ENCODE measurements at regions not wholly inside any gene's neighbourhood (a gene's known extent, or its start where the extent isn't known, plus 50 kb on each side); places are given as distances from the start of the nearest gene placed in this dataset.

- H3K9me2 ChIP-seq (ENCODE audit: insufficient read depth, low read length), result no peaks in the 10 kb centered on the region
- H3K4me3 ChIP-seq (ENCODE audit: low read length), result no peak overlapping the region
- H3K36me3 ChIP-seq (ENCODE audit: insufficient read depth, low read length), result no peaks in the 10 kb centered on the region
- no peaks in the 10 kb centered on the region for H3K9me3 ChIP-seq (ENCODE audit: low read length)
- H3K79me2 ChIP-seq (replicated peaks; ENCODE audit: insufficient read depth, low read length), result no peaks in the 10 kb centered on the region
- TF ChIP-seq SMC3 (conservative IDR thresholded peaks at IDR 0.05; ENCODE audit: poor library complexity) (no peak), EZH2 (IDR thresholded peaks at IDR 0.05; ENCODE audit: borderline replicate concordance, insufficient read depth, low read length, poor library complexity, severe bottlenecking) (no peak), POLR2AphosphoS5 (IDR thresholded peaks at IDR 0.05) (no peak)
- H3K27me3 ChIP-seq (ENCODE audit: insufficient read depth, low read depth, low read length), result no peaks in the 10 kb centered on the region
- no peak overlapping the region for H3K4me2 ChIP-seq (ENCODE audit: low read length)
- H3F3A ChIP-seq (ENCODE audit: insufficient read depth, low read length, poor library complexity, severe bottlenecking), result no peaks in the 10 kb centered on the region
- no peak overlapping the region for H3K27ac ChIP-seq (ENCODE audit: low read length)
- H3K9ac ChIP-seq (ENCODE audit: low read length), result no peak overlapping the region
- no peak overlapping the region for H2AFZ ChIP-seq (ENCODE audit: low read depth, low read length)
- H4K20me1 ChIP-seq (ENCODE audit: insufficient read depth), result no peaks in the 10 kb centered on the region
Measured at GRCh38 chr3:146300768-146301167, 49.9 kb upstream of the PLSCR4 start.

Measured in neural cell (in vitro differentiated cells).